ENCODE measurements at regions not wholly inside any gene's neighbourhood (a gene's known extent, or its start where the extent isn't known, plus 50 kb on each side); places are given as distances from the start of the nearest gene placed in this dataset.
"Not testable (repeated sequence)": the region's sequence is repeated elsewhere in the genome, so short reads cannot be mapped to it uniquely, and the experiment has no call there.

DNA sequence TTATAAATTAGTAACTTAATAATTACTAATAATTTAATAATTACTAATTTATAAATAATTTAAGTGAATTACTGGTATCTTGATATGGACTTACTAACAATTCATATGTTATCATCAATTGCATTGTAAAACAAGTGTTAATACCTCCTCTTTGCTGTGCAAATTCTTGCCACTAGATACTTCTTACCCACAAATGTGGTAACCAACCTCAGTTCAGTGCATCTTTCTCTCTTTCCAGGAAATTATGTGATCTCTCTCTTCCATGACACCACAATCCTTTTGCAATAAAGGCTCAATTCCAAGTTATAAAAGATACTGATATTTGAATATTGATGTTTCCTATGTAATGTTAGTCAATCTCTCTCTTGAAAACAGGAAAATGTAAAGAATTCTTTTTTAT is 408.6 kb upstream of the MIR17HG start:
- Histone ChIP-seq H3K27me3 (no peaks in the 10 kb centered on the region), H3K36me3 (no peaks in the 10 kb centered on the region), H3K9me3 (peaks cover 0 to 2% (median 0%) of the 10 kb centered on the region in 11 donors), H3K4me1 (no peaks in the 10 kb centered on the region), H3K4me3 (no peak overlapping the region), H3K27ac (no peak overlapping the region)
- TF ChIP-seq, protein P1, sequence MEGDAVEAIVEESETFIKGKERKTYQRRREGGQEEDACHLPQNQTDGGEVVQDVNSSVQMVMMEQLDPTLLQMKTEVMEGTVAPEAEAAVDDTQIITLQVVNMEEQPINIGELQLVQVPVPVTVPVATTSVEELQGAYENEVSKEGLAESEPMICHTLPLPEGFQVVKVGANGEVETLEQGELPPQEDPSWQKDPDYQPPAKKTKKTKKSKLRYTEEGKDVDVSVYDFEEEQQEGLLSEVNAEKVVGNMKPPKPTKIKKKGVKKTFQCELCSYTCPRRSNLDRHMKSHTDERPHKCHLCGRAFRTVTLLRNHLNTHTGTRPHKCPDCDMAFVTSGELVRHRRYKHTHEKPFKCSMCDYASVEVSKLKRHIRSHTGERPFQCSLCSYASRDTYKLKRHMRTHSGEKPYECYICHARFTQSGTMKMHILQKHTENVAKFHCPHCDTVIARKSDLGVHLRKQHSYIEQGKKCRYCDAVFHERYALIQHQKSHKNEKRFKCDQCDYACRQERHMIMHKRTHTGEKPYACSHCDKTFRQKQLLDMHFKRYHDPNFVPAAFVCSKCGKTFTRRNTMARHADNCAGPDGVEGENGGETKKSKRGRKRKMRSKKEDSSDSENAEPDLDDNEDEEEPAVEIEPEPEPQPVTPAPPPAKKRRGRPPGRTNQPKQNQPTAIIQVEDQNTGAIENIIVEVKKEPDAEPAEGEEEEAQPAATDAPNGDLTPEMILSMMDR (IDR thresholded peaks at IDR 0.05), result no peak
- intact Hi-C loops (cut with DNase I), result no loop called here
- DNase-seq (no peak), ATAC-seq (no peak)

DNA sequence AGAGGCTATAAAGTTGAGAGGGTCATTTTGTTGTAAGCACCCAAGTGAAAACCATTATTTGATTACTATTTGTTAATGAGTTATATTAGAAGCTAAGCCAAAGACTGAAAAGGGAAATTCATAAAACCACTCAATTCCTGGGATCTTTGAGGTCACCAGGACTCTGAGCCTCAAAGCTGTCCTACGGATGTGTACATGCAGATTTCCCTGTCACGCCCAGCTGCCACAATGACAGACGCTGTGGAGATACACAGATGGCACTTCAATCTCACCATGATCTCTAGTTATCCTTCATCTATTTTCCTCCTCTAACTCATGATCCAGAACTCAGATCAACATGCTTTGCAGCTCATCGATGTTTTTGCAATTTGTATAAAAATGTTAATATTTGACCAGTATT is 403.5 kb upstream of the MIR17HG start:
- intact Hi-C loops (cut with DNase I), result no loop called here
- TF ChIP-seq, protein P1 (IDR thresholded peaks at IDR 0.05), result no peak
- H3K4me3 ChIP-seq, result no peak overlapping the region
- ATAC-seq, result no peak
- H3K27me3 ChIP-seq, result no peaks in the 10 kb centered on the region
- no peak for DNase-seq
- no peaks in the 10 kb centered on the region for H3K36me3 ChIP-seq
- H3K9me3 ChIP-seq, result peaks cover 0 to 17% (median 6%) of the 10 kb centered on the region in 11 donors
- WGBS, 2 donors, result 70 to 74% methylated on average over 4 of the region's 4 CpGs
- no peak overlapping the region for H3K27ac ChIP-seq
- no peaks in the 10 kb centered on the region for H3K4me1 ChIP-seq

DNA sequence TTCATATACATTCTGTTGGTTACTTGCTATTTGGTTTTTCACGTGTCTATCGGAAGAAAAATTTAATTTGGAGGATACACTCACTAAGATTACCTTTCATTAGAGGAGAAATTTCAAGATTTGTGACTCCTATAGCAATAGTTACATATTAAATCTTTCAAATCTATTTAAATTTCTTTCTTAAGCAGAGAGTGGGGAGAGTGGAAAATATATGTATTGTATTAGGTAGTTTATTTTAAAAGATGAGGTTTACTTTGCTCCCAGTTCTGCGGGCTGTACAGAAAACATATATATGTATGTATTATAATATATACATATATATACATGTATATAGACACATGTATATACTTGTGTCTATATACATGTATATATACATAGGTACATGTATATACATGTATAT is 402.3 kb upstream of the MIR17HG start:
- H3K4me1 ChIP-seq; ATAC-seq; H3K4me3 ChIP-seq; H3K27me3 ChIP-seq; intact Hi-C loops (cut with DNase I); H3K27ac ChIP-seq; DNase-seq; H3K36me3 ChIP-seq: not testable (repeated sequence)
- WGBS, 2 donors, result 93 to 98% methylated on average over 3 of the region's 3 CpGs
- peaks cover 0 to 22% (median 6%) of the 10 kb centered on the region in 11 donors for H3K9me3 ChIP-seq

DNA sequence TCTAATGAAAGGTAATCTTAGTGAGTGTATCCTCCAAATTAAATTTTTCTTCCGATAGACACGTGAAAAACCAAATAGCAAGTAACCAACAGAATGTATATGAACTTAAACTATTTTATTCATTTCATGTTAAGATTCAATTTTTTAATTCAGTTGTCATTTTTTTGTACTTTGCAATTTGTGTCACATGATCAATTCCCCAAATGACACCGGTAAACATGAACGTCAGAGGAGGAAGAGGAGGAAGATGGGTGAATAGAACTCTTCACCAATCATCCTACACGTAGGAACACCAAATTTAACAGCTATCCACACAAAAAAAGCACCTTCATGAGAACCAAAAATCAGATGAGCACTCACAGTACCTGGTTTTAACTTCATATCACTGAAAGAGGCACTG is 401.4 kb upstream of the MIR17HG start:
- H3K27ac ChIP-seq; H3K4me1 ChIP-seq; H3K27me3 ChIP-seq; H3K4me3 ChIP-seq; intact Hi-C loops (cut with DNase I); H3K36me3 ChIP-seq; ATAC-seq; DNase-seq: not testable (repeated sequence)
- WGBS, 2 donors, result 64 to 90% methylated on average over 5 of the region's 5 CpGs
- peaks cover 0 to 22% (median 6%) of the 10 kb centered on the region in 11 donors for H3K9me3 ChIP-seq

DNA sequence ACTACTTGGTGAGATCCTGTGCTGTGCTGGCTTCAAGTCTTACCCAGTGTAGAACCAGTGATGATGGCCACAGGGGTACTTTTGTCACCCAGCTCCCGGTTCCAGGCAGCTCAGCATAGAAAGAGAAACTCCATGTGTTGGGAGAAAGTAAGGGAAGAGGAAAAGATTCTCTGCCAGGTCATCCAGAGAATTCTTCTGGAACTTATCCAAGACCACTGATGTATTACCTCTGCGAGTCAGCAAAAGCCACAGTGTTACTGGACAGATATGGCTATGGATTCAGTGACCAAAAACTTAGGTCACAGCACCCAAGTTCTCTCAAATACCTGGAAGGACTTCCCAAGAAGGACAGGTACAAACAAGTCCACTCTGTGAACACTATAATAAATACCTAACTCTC is 399.5 kb upstream of the MIR17HG start:
- no peak for DNase-seq
- Histone ChIP-seq H3K9me3 (peaks cover 0 to 22% (median 6%) of the 10 kb centered on the region in 11 donors), H3K4me3 (no peak overlapping the region), H3K27me3 (no peaks in the 10 kb centered on the region), H3K27ac (no peak overlapping the region), H3K4me1 (no peaks in the 10 kb centered on the region), H3K36me3 (no peaks in the 10 kb centered on the region)
- WGBS, 2 donors, result 76 to 83% methylated on average over 2 of the region's 2 CpGs
- TF ChIP-seq, protein P1 (IDR thresholded peaks at IDR 0.05), result no peak
- intact Hi-C loops (cut with DNase I), result no loop called here
- no peak for ATAC-seq

DNA sequence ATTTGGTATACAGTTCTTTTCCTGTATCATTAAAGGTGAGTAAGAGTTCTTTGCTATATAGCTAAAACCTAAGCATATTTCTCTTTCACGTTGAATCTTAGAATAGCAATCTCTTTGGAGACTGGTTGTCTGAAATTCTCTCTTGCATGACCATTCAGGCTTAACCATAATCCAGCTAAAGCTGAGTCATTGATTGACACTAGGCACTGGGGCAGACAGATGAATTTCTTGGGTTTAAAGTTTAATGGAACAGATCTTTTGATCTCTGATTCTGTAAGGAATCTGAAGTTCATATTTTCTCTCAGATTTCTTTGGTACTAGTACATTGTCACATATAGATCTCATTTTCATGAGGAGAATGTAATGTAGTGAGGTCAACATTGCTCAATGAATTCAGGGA is 397.3 kb upstream of the MIR17HG start:
- no peak overlapping the region for H3K27ac ChIP-seq
- TF ChIP-seq, protein P1 (IDR thresholded peaks at IDR 0.05), result no peak
- ATAC-seq (no peak), DNase-seq (no peak)
- no peaks in the 10 kb centered on the region for H3K27me3 ChIP-seq
- no peaks in the 10 kb centered on the region for H3K4me1 ChIP-seq
- WGBS, 2 donors, result 82 to 90% methylated on average over 1 of the region's 1 CpG
- H3K4me3 ChIP-seq, result no peak overlapping the region
- peaks cover 0 to 22% (median 6%) of the 10 kb centered on the region in 11 donors for H3K9me3 ChIP-seq
- intact Hi-C loops (cut with DNase I), result no loop called here
- no peaks in the 10 kb centered on the region for H3K36me3 ChIP-seq

Measured in heart right ventricle (tissue), 16 donors.